COR-L47 (cell line): ENCODE measurements at regions not wholly inside any gene's neighbourhood (a gene's known extent, or its start where the extent isn't known, plus 50 kb on each side); places are given as distances from the start of the nearest gene placed in this dataset.

ENCODE experiments used
- DNase-seq: peaks from one replicate; lab custom pipeline; 2025; lab: John Stamatoyannopoulos, UW

GRCh38 chr16:72502594-72503005, 330.6 kb upstream of the PMFBP1 start:
- DNase-seq = no peak

DNA sequence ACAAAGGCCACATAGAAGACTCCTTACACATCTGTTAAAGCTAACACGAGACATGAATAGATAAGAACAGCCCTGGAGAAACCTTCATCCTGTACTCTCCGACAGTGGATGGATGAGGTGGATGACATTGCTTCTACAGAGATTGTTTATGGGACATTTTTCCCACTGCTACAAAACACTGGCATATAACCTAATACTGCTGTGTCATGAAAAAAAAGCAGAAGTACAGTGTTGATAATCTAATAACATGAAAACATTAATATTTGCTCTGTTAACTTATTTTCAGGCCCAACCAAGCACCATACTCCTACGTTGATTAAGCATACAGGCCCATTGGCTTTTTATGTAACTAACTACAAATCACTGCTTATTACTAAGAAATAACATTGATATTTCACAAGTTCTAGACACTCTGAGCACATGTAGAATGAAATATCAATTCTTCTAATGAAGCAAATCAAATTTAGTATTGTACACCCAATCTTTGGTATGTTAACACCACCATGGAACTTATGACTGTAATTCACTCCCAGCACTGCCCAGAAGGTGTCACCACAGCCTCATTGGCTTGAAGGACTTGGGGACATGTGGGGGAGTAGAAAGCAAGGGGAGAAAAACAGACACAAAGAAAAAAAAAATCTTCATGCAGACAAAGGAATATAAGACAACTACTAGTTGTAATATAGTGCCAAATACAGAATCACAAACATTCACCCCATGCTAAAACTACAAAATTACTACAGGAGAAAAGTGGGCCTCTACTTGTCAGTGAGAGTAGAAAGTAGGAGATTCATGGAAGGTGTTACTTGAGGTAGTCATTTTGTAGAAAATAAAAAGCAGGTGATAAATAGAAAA, 330.0 kb upstream of the PMFBP1 start:
- DNase-seq = peak; percentile 67

- no peak for DNase-seq
Observed at GRCh38 chr16:72500545-72500944, 328.6 kb upstream of the PMFBP1 start.

DNA sequence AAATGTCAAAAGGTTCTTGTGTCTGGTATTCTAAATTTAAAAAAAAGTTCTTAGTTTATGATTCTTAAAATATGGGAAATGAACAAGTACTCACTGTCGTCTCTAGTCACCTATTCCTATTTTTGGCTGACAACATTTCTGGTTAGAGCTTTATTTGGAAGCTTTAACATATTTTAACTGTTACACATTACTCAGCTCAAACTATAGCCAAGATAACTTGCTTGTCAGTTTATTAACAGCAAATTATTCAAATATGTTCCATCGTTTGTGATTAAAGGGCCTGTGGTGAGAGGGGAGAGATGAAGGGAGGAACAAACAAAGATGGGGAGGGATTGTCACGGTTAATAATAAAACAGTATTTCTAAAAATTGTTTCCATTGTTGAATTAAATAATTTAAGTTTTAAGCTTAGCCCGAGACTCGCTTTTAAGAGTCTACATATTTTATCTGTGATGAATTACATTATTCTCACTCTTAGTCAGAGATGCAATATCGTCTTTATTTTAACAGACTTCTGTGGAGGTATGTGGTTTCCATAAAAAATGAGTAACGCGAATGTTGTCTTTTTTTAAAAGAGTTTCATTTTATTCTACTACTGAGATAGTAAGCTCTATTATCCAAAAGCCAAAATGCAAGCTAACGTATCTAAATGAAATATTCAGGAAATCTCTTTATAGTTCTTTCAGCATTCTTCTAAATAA, 321.9 kb upstream of the PMFBP1 start:
- DNase-seq = no peak

GRCh38 chr16:72487283-72487682, 315.3 kb upstream of the PMFBP1 start:
- DNase-seq = no peak

- DNase-seq = no peak
Observed at GRCh38 chr16:72482695-72483094, 310.7 kb upstream of the PMFBP1 start.

- DNase-seq = no peak
Observed at GRCh38 chr16:72481419-72481818, 309.5 kb upstream of the PMFBP1 start.

DNA sequence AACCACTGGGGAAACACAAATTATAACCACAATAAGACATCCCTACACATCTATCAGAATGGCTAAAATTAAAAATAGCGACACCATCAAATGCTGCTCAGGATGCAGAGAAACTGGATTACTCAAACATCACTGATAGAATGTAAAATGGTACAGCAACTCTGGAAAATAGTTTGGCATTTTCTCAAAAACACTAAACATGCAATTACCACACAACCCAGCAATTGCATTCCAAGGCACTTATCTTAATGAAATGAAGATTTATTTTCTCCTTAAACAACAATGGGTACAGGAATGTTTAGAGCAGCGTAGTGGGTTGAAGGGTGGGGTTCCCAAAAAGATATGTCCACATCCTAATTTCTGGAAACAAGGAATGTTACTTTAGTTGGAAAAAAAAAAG, 309.0 kb upstream of the PMFBP1 start:
- no peak for DNase-seq

- no peak for DNase-seq
Observed at GRCh38 chr16:72475688-72476087, 303.7 kb upstream of the PMFBP1 start.

DNA sequence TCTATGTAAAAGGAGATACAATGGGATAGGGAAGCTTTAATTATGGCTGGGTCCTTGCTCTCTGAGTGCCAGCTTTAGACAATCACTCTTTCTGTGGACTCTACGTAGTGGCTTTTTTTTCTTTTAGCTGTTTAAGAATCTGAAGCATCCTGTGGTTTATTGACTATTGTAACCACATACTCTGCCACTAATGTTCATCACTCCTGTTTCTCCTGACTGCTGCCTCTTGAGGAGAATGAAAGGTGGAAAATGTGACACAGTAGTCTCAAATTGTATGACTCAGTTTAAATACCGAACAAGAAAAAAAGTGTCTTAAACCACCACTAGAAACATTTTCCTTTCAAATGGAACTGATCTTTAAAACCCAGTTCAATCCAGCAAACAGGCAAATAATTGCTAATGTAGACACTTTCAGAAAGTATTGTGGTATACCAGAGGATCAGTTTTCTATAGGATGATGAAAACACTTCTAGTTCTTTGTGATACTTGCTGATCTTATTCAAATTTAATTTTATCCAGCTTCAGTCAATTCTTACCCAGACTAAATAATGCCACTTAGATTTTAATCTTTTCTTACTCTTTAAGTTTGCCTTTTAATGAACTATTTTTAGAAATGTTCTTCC, 302.7 kb upstream of the PMFBP1 start:
- no peak for DNase-seq

GRCh38 chr16:72473631-72474030, 301.7 kb upstream of the PMFBP1 start:
- no peak for DNase-seq

DNA sequence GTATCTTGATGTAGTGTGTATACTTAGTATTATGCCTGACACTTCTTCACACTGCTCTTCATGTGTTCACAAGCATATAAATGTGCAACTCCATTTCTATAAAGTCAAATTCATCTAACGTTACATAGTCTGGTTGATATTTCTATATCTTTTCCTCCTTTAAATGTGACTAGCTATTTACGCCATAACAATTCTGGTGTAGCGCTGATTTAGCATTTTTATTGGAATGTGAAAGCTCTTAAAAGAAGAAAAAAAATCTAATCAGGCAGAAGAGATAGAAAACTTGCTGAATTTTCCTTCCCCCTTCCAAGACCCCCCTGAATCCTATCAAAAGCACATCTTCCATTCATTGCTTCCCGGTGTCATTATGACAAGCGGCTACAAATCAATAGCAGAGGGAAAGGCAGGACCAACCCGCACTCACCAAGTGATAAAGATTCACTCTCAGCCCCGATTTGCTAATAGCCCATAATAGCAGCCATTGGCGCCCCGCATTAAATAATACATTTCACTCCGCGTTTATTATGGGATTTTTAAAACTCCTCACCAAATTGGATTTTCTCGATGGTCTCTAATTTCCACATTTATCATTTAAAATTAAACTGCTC, 299.5 kb upstream of the PMFBP1 start:
- no peak for DNase-seq

DNA sequence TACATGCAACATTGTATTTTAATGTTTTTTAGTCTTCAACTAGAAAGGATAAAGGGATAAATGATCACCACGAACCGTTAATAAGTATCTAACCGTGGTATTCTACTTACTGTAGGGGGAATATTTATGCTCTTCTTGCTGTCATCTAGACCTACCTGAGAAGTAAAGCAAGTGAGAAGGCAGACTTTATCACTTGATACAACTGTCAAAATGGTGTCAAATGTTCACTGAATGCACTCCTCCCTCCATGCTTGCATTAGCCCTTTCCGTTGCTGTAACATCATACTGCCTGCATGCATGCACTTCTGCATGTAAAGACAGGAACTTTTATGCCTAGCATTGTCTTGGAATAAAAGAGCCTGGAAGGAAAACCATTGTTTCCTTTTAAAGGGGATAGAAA, 298.6 kb upstream of the PMFBP1 start:
- no peak for DNase-seq

- no peak for DNase-seq
Observed at GRCh38 chr16:72469932-72470331, 298.0 kb upstream of the PMFBP1 start.

GRCh38 chr16:72468582-72468981, 296.6 kb upstream of the PMFBP1 start:
- DNase-seq = no peak

DNA sequence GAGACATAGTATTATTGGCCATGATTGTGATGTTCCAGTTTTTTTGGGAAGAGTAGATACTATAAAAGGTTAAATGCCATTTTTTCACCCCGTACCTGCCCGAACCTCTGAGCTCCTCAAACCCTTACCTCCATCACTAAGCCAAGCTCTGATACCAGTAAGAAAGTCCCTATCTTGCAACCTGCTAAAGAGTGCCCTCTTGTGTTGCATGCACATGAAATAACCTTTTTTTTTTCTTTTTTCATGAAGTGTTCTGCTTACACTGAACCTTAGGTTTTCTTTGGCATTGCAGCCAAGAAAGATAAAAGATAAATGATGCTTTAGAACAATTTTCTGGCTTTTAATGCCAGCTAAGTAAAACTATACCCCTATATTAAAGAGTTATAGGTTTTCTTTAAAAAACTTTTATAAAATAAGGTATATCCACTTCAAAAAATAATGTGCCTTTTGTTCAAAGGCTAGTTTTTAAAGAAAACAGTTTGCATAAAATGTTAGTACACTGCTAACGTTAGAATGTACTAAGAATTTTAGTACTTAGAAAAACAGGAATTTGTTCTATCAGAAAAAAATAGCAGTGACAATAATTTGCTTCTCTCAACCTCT, 295.3 kb upstream of the PMFBP1 start:
- peak; percentile 39 for DNase-seq

GRCh38 chr16:72464597-72465368, 292.8 kb upstream of the PMFBP1 start:
- DNase-seq = no peak

DNA sequence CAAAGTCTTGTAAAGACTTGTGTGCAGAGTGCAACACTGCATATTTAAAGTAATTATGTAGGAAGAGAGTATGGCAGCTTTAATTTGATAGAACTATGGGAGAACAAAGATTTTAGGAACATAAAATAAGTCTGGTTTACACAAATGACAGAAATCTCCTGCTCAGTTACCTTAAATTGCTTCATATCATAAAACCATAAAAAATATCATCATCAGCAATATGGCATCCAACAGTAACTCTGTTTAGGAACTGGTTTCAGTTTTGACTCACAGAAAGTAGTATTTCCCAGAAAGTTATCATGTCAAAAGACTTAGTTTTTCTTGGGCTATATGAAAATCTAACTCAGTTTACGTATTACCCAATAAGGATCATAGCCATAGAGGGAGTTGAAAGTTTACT, 292.1 kb upstream of the PMFBP1 start:
- no peak for DNase-seq

- no peak for DNase-seq
Observed at GRCh38 chr16:72458035-72458434, 286.1 kb upstream of the PMFBP1 start.

- DNase-seq = no peak
Observed at GRCh38 chr16:72457243-72457940, 285.4 kb upstream of the PMFBP1 start.
